GM12891 (cell line): ENCODE measurements at regions not wholly inside any gene's neighbourhood (a gene's known extent, or its start where the extent isn't known, plus 50 kb on each side); places are given as distances from the start of the nearest gene placed in this dataset.

Experiments used
- POLR2A ChIP-seq: IDR thresholded peaks from 2 replicates; pipeline ENCODE4 v1.6.1; 2011; ENCODE audit warnings: low read depth, low read length, control low read depth
- SPI1 ChIP-seq: IDR thresholded peaks from 2 replicates; pipeline ENCODE4 v1.6.1; 2011; ENCODE audit warnings: low read depth, low read length, control low read depth
- TAF1 ChIP-seq: IDR thresholded peaks from 2 replicates; pipeline ENCODE4 v1.6.1; 2011; ENCODE audit warnings: low read depth, low read length, control low read depth

DNA sequence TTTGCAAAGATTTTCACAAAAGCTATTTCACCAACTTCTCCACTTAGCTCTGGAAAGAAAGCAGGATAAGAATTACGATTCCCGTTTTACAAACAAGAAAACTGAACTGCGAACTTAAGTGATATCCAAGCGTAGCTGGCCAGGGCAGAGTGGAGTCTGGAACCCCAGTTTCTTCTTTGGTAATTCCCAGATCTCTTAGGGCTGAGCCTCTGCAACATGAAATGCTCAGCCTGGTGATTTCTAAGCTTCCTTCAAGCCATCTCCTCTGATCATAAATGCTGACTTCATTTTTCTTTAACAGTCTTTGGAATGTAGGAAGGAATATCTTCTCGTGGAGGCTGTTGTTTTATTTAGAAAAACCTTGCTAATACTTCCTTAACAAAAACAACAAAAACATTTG lies 620.0 kb downstream of the CCDC171 start:
- no peak for TF ChIP-seq POLR2A
- no peak for TF ChIP-seq SPI1
- TF ChIP-seq TAF1: no peak
